ENCODE measurements at regions not wholly inside any gene's neighbourhood (a gene's known extent, or its start where the extent isn't known, plus 50 kb on each side); places are given as distances from the start of the nearest gene placed in this dataset.

- 71% methylated on average over 2 of the region's 2 CpGs; no CpG with 5 or more reads in 1 of the 2 donors for WGBS, 2 donors (ENCODE audit: low coverage in 1 of 2)
- no peak overlapping the region for H3K27ac ChIP-seq
- ATAC-seq: no peak
These were observed 126.6 kb upstream of the PDE1A start for GRCh38 chr2:182553483-182553882.

GRCh38 chr2:182554950-182555349, 128.1 kb upstream of the PDE1A start:
- no peaks in the 10 kb centered on the region for H3K4me1 ChIP-seq
- 72 to 77% methylated on average over 4 of the region's 4 CpGs for WGBS, 2 donors (ENCODE audit: low coverage in 1 of 2)
- TF ChIP-seq EP300 (IDR thresholded peaks at IDR 0.05) (no peak), POLR2AphosphoS5 (IDR thresholded peaks at IDR 0.05) (no peak), POLR2A (IDR thresholded peaks at IDR 0.05) (no peak)
- TF ChIP-seq, protein P1, sequence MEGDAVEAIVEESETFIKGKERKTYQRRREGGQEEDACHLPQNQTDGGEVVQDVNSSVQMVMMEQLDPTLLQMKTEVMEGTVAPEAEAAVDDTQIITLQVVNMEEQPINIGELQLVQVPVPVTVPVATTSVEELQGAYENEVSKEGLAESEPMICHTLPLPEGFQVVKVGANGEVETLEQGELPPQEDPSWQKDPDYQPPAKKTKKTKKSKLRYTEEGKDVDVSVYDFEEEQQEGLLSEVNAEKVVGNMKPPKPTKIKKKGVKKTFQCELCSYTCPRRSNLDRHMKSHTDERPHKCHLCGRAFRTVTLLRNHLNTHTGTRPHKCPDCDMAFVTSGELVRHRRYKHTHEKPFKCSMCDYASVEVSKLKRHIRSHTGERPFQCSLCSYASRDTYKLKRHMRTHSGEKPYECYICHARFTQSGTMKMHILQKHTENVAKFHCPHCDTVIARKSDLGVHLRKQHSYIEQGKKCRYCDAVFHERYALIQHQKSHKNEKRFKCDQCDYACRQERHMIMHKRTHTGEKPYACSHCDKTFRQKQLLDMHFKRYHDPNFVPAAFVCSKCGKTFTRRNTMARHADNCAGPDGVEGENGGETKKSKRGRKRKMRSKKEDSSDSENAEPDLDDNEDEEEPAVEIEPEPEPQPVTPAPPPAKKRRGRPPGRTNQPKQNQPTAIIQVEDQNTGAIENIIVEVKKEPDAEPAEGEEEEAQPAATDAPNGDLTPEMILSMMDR (IDR thresholded peaks at IDR 0.05): no peak

More at GRCh38 chr2:182553483-182553882, 126.6 kb upstream of the PDE1A start:
- Histone ChIP-seq H3K4me3 (no peak overlapping the region), H3K9me3 (no peaks in the 10 kb centered on the region), H3K27me3 (no peaks in the 10 kb centered on the region), H3K36me3 (no peaks in the 10 kb centered on the region), H3K4me1 (no peaks in the 10 kb centered on the region)
- no peak for TF ChIP-seq POLR2A (IDR thresholded peaks at IDR 0.05)
- TF ChIP-seq, protein P1 (IDR thresholded peaks at IDR 0.05): no peak
- TF ChIP-seq POLR2AphosphoS5 (IDR thresholded peaks at IDR 0.05): no peak
- TF ChIP-seq EP300 (IDR thresholded peaks at IDR 0.05): no peak

DNA sequence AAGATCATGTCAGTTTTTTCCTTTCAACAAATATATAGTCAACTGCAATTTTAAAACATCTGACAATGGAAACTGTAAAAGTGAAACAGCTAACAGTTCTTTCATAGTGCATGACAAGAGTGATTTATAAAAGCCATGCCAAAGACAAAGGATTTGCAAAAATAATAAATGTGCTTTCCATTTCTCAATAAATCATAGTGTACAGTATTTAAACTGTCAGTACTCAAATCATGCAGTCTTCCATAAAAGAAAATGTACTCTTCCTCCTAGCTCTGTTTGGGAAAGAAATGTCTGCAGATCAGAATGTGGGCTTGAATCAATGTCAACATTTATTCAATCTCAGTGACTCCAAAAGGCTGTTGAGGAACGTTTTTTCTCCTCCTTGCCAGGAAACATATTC, 131.7 kb upstream of the PDE1A start:
- no peaks in the 10 kb centered on the region for H3K9me3 ChIP-seq
- no peaks in the 10 kb centered on the region for H3K27me3 ChIP-seq
- no peak overlapping the region for H3K4me3 ChIP-seq
- WGBS, 2 donors (ENCODE audit: low coverage in 1 of 2): 0 to 5% methylated on average over 1 of the region's 1 CpG
- H3K4me1 ChIP-seq: no peaks in the 10 kb centered on the region
- TF ChIP-seq POLR2AphosphoS5 (IDR thresholded peaks at IDR 0.05) (no peak), EP300 (IDR thresholded peaks at IDR 0.05) (no peak), POLR2A (IDR thresholded peaks at IDR 0.05) (no peak)
- TF ChIP-seq, protein P1 (IDR thresholded peaks at IDR 0.05): no peak
- no peaks in the 10 kb centered on the region for H3K36me3 ChIP-seq
- no peak for ATAC-seq
- H3K27ac ChIP-seq: no peak overlapping the region

More at GRCh38 chr2:182554950-182555349, 128.1 kb upstream of the PDE1A start:
- Histone ChIP-seq H3K4me3 (no peak overlapping the region), H3K9me3 (no peaks in the 10 kb centered on the region), H3K36me3 (no peaks in the 10 kb centered on the region), H3K27ac (no peak overlapping the region), H3K27me3 (no peaks in the 10 kb centered on the region)
- no peak for ATAC-seq

DNA sequence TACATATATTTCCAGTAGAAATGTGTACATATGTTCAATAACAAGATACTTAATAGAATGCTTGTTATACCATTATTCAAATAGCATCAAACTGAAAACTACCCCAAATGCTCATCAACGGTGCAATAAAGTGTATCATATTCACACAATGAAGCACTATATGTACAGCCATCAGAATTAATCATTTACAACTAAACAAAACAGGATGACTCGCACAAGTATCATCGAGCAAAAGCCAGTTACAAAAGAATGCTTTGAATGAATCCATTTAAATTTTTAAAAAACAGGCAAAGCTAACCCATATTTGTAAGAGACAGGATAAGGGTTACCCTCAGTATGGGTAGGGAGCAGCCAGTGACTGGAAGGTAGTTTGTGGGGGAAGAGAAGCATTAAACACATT, 132.8 kb upstream of the PDE1A start:
- Histone ChIP-seq H3K9me3 (no peaks in the 10 kb centered on the region), H3K27ac (no peak overlapping the region), H3K4me1 (no peaks in the 10 kb centered on the region), H3K36me3 (no peaks in the 10 kb centered on the region), H3K4me3 (no peak overlapping the region), H3K27me3 (no peaks in the 10 kb centered on the region)
- TF ChIP-seq, protein P1 (IDR thresholded peaks at IDR 0.05): no peak
- TF ChIP-seq EP300 (IDR thresholded peaks at IDR 0.05) (no peak), POLR2AphosphoS5 (IDR thresholded peaks at IDR 0.05) (no peak), POLR2A (IDR thresholded peaks at IDR 0.05) (no peak)
- ATAC-seq: no peak
- 86 to 93% methylated on average over 3 of the region's 3 CpGs for WGBS, 2 donors (ENCODE audit: low coverage in 1 of 2)

- no peak overlapping the region for H3K4me3 ChIP-seq
- no peaks in the 10 kb centered on the region for H3K4me1 ChIP-seq
- TF ChIP-seq EP300 (IDR thresholded peaks at IDR 0.05): no peak
- TF ChIP-seq POLR2AphosphoS5 (IDR thresholded peaks at IDR 0.05): no peak
- TF ChIP-seq, protein P1 (IDR thresholded peaks at IDR 0.05): no peak
- no peak for TF ChIP-seq POLR2A (IDR thresholded peaks at IDR 0.05)
- H3K27ac ChIP-seq: no peak overlapping the region
- no peak for ATAC-seq
- 86 to 94% methylated on average over 1 of the region's 1 CpG for WGBS, 2 donors (ENCODE audit: low coverage in 1 of 2)
- no peaks in the 10 kb centered on the region for H3K9me3 ChIP-seq
- H3K27me3 ChIP-seq: no peaks in the 10 kb centered on the region
- H3K36me3 ChIP-seq: no peaks in the 10 kb centered on the region
These were observed 139.2 kb upstream of the PDE1A start for GRCh38 chr2:182565911-182566567.

All from gastroesophageal sphincter (tissue), 4 donors.